HK-2 (cell line): ENCODE measurements at regions not wholly inside any gene's neighbourhood (a gene's known extent, or its start where the extent isn't known, plus 50 kb on each side); places are given as distances from the start of the nearest gene placed in this dataset.

Experiments used
- DNase-seq: peaks from one replicate; pipeline ENCODE4 v3.0.0-alpha.2; 2018; ENCODE audit not compliant: unreplicated experiment

- DNase-seq = peak; percentile 7
Observed at GRCh38 chr13:111474136-111475002, 153.9 kb downstream of the TEX29 start.

- DNase-seq = no peak
Observed at GRCh38 chr13:111475488-111475887, 155.0 kb downstream of the TEX29 start.

- no peak for DNase-seq
Observed at GRCh38 chr13:111476197-111476596, 155.8 kb downstream of the TEX29 start.

- no peak for DNase-seq
Observed at GRCh38 chr13:111479412-111479811, 159.0 kb downstream of the TEX29 start.

- no peak for DNase-seq
Observed at GRCh38 chr13:111480503-111480902, 160.1 kb downstream of the TEX29 start.

GRCh38 chr13:111480976-111481375 lies 160.5 kb downstream of the TEX29 start:
- no peak for DNase-seq

- DNase-seq = no peak
Observed at GRCh38 chr13:111482126-111482525, 161.7 kb downstream of the TEX29 start.

- DNase-seq = no peak
Observed at GRCh38 chr13:111482806-111483620, 162.6 kb downstream of the TEX29 start.

- no peak for DNase-seq
Observed at GRCh38 chr13:111483621-111483987, 163.2 kb downstream of the TEX29 start.

- DNase-seq = no peak
Observed at GRCh38 chr13:111484141-111484925, 163.9 kb downstream of the TEX29 start.

- no peak for DNase-seq
Observed at GRCh38 chr13:111484959-111485358, 164.5 kb downstream of the TEX29 start.

- no peak for DNase-seq
Observed at GRCh38 chr13:111485491-111486250, 165.2 kb downstream of the TEX29 start.

- no peak for DNase-seq
Observed at GRCh38 chr13:111486331-111486730, 165.9 kb downstream of the TEX29 start.

- no peak for DNase-seq
Observed at GRCh38 chr13:111486801-111487200, 166.4 kb downstream of the TEX29 start.

- no peak for DNase-seq
Observed at GRCh38 chr13:111488486-111489132, 168.2 kb downstream of the TEX29 start.

GRCh38 chr13:111489301-111489700 lies 168.9 kb downstream of the TEX29 start:
- no peak for DNase-seq

- DNase-seq = no peak
Observed at GRCh38 chr13:111490611-111491010, 170.2 kb downstream of the TEX29 start.

GRCh38 chr13:111491021-111491420 lies 170.6 kb downstream of the TEX29 start:
- no peak for DNase-seq

- no peak for DNase-seq
Observed at GRCh38 chr13:111491659-111492058, 171.2 kb downstream of the TEX29 start.

GRCh38 chr13:111492341-111492950 lies 172.0 kb downstream of the TEX29 start:
- DNase-seq = no peak
